ENCODE measurements at regions not wholly inside any gene's neighbourhood (a gene's known extent, or its start where the extent isn't known, plus 50 kb on each side); places are given as distances from the start of the nearest gene placed in this dataset.

GRCh38 chr1:199292896-199293295, 654.1 kb downstream of the PTPRC start:
- FAIRE-seq = no peak
- Histone ChIP-seq H3K9me3 (ENCODE audit: control insufficient read depth in 2 of 3, insufficient read depth in 1 of 3, low read length in 3 of 3) (no peaks in the 10 kb centered on the region), H3K27me3 (ENCODE audit: control insufficient read depth, insufficient read depth, low read length) (no peaks in the 10 kb centered on the region), H3K27ac (ENCODE audit: low read depth in 2 of 2, low read length in 2 of 2) (no peak overlapping the region), H3K4me3 (ENCODE audit: low read length in 3 of 3) (no peak overlapping the region), H3K36me3 (ENCODE audit: control insufficient read depth in 2 of 3, insufficient read depth in 3 of 3, low read length in 3 of 3) (no peaks in the 10 kb centered on the region), H3K9ac (ENCODE audit: low read length in 3 of 3) (no peak overlapping the region), H3K4me1 (ENCODE audit: control insufficient read depth in 2 of 3, insufficient read depth in 2 of 3, low read depth in 1 of 3, low read length in 3 of 3) (no peaks in the 10 kb centered on the region)
- intact Hi-C loops (cut with DNase I) = no loop called here
- DNase-seq = no peak
- TF ChIP-seq CTCF (IDR thresholded peaks at IDR 0.05; ENCODE audit: borderline replicate concordance, extremely low read depth, insufficient read depth) = no peak

- intact Hi-C loops (cut with DNase I) = no loop called here
These were observed 656.3 kb downstream of the PTPRC start for GRCh38 chr1:199295107-199295506.

GRCh38 chr1:199297174-199297573, 658.3 kb downstream of the PTPRC start:
- H3K9ac ChIP-seq (ENCODE audit: low read length in 3 of 3) = no peak overlapping the region
- H3K36me3 ChIP-seq (ENCODE audit: control insufficient read depth in 2 of 3, insufficient read depth in 3 of 3, low read length in 3 of 3) = no peaks in the 10 kb centered on the region
- intact Hi-C loops (cut with DNase I) = no loop called here
- no peaks in the 10 kb centered on the region for H3K4me1 ChIP-seq (ENCODE audit: control insufficient read depth in 2 of 3, insufficient read depth in 2 of 3, low read depth in 1 of 3, low read length in 3 of 3)
- no peak overlapping the region for H3K27ac ChIP-seq (ENCODE audit: low read depth in 2 of 2, low read length in 2 of 2)
- FAIRE-seq (no peak), DNase-seq (no peak)
- TF ChIP-seq CTCF (IDR thresholded peaks at IDR 0.05; ENCODE audit: borderline replicate concordance, extremely low read depth, insufficient read depth) = no peak
- H3K4me3 ChIP-seq (ENCODE audit: low read length in 3 of 3) = no peak overlapping the region
- no peaks in the 10 kb centered on the region for H3K9me3 ChIP-seq (ENCODE audit: control insufficient read depth in 2 of 3, insufficient read depth in 1 of 3, low read length in 3 of 3)
- no peaks in the 10 kb centered on the region for H3K27me3 ChIP-seq (ENCODE audit: control insufficient read depth, insufficient read depth, low read length)

More at GRCh38 chr1:199295107-199295506, 656.3 kb downstream of the PTPRC start:
- FAIRE-seq (no peak), DNase-seq (no peak)
- TF ChIP-seq CTCF (IDR thresholded peaks at IDR 0.05; ENCODE audit: borderline replicate concordance, extremely low read depth, insufficient read depth) = no peak
- no peaks in the 10 kb centered on the region for H3K4me1 ChIP-seq (ENCODE audit: control insufficient read depth in 2 of 3, insufficient read depth in 2 of 3, low read depth in 1 of 3, low read length in 3 of 3)
- no peaks in the 10 kb centered on the region for H3K9me3 ChIP-seq (ENCODE audit: control insufficient read depth in 2 of 3, insufficient read depth in 1 of 3, low read length in 3 of 3)
- no peak overlapping the region for H3K4me3 ChIP-seq (ENCODE audit: low read length in 3 of 3)
- H3K27me3 ChIP-seq (ENCODE audit: control insufficient read depth, insufficient read depth, low read length) = no peaks in the 10 kb centered on the region
- H3K9ac ChIP-seq (ENCODE audit: low read length in 3 of 3) = no peak overlapping the region
- no peak overlapping the region for H3K27ac ChIP-seq (ENCODE audit: low read depth in 2 of 2, low read length in 2 of 2)
- H3K36me3 ChIP-seq (ENCODE audit: control insufficient read depth in 2 of 3, insufficient read depth in 3 of 3, low read length in 3 of 3) = no peaks in the 10 kb centered on the region

- H3K4me3 ChIP-seq (ENCODE audit: low read length in 3 of 3) = no peak overlapping the region
- intact Hi-C loops (cut with DNase I) = no loop called here
- H3K27me3 ChIP-seq (ENCODE audit: control insufficient read depth, insufficient read depth, low read length) = no peaks in the 10 kb centered on the region
- H3K9ac ChIP-seq (ENCODE audit: low read length in 3 of 3) = no peak overlapping the region
- H3K36me3 ChIP-seq (ENCODE audit: control insufficient read depth in 2 of 3, insufficient read depth in 3 of 3, low read length in 3 of 3) = no peaks in the 10 kb centered on the region
- H3K4me1 ChIP-seq (ENCODE audit: control insufficient read depth in 2 of 3, insufficient read depth in 2 of 3, low read depth in 1 of 3, low read length in 3 of 3) = no peaks in the 10 kb centered on the region
- H3K9me3 ChIP-seq (ENCODE audit: control insufficient read depth in 2 of 3, insufficient read depth in 1 of 3, low read length in 3 of 3) = no peaks in the 10 kb centered on the region
- H3K27ac ChIP-seq (ENCODE audit: low read depth in 2 of 2, low read length in 2 of 2) = no peak overlapping the region
- TF ChIP-seq CTCF (IDR thresholded peaks at IDR 0.05; ENCODE audit: borderline replicate concordance, extremely low read depth, insufficient read depth) = no peak
- FAIRE-seq (no peak), DNase-seq (no peak)
These were observed 659.0 kb downstream of the PTPRC start for GRCh38 chr1:199297887-199298286.

Measured in kidney (tissue), 13 donors.